Endothelial cell of umbilical vein (primary cell): ENCODE measurements at regions not wholly inside any gene's neighbourhood (a gene's known extent, or its start where the extent isn't known, plus 50 kb on each side); places are given as distances from the start of the nearest gene placed in this dataset.

Source experiments
- BruUV-seq: library from RNA; stranded (reverse); fragments of 400-500 nt; replicated peaks from 2 replicates; lab custom pipeline; 2021; lab: Mats Ljungman, UMichigan
- CTCF ChIA-PET: fragments of 300-600, 350-600 bp; sonication (Branson Sonifier 250); formaldehyde crosslinking; loops from one replicate; lab custom pipeline; 2021; ENCODE audit warnings: antibody characterized with exemption, inconsistent platforms; lab: Charles Lee
- POLR2A ChIA-PET: fragments of 300-600, 350-600 bp; sonication (Branson Sonifier 250); formaldehyde crosslinking; loops from one replicate; lab custom pipeline; 2021; ENCODE audit warnings: antibody characterized with exemption, inconsistent platforms; lab: Charles Lee
- DNase-seq: peaks from one replicate; pipeline ENCODE4 v3.0.0-alpha.2; 2011; ENCODE audit warnings: low read depth, low spot score
- FAIRE-seq: peaks from 2 replicates; lab custom pipeline; 2011; peaks lifted over from hg19 to GRCh38; lab: Jason Lieb, UNC
- H2AFZ ChIP-seq: 2 replicates; pipeline ENCODE4 v1.6.0; 2012; ENCODE audit warnings: low read depth, low read length, control low read depth, inconsistent platforms
- H3K27ac ChIP-seq: 2 replicates; pipeline ENCODE4 v1.5.1; 2011; ENCODE audit warnings: low read depth, mild to moderate bottlenecking, control low read depth, low read length, moderate library complexity; ENCODE audit not compliant: insufficient read depth
- H3K27me3 ChIP-seq, 2 experiments: 2 replicates each; pipeline versions ENCODE4 v1.6.0 to v1.6.1; 2011; ENCODE audit warnings: low read length in 2 of 2, mixed read lengths in 1 of 2; ENCODE audit not compliant: control insufficient read depth in 2 of 2, insufficient read depth in 2 of 2
- H3K36me3 ChIP-seq, 2 experiments: 2 replicates in 1 of 2; 3 replicates in 1 of 2; pipeline ENCODE4 v1.5.1; 2011; ENCODE audit warnings: low read length in 2 of 2, mild to moderate bottlenecking in 1 of 2, moderate library complexity in 1 of 2; ENCODE audit not compliant: control insufficient read depth in 2 of 2, insufficient read depth in 2 of 2; ENCODE audit errors: extremely low read depth in 1 of 2
- H3K4me1 ChIP-seq: 3 replicates; pipeline ENCODE4 v1.5.1; 2011; ENCODE audit warnings: mild to moderate bottlenecking, low read length; ENCODE audit not compliant: control insufficient read depth, insufficient read depth; ENCODE audit errors: extremely low read depth
- H3K4me2 ChIP-seq: 2 replicates; pipeline ENCODE4 v1.6.1; 2011; ENCODE audit warnings: low read length, control low read depth, mixed read lengths; ENCODE audit not compliant: insufficient read depth
- H3K4me3 ChIP-seq, 3 experiments: fragments of 200-600 bp in 1 of 3; sonication (generic), shearing (Covaris generic) in 1 of 3; replicated peaks in 1 of 3; 2 replicates each; pipeline ENCODE4 v1.5.1; 2011 to 2016; ENCODE audit warnings: control low read depth in 3 of 3, low read length in 3 of 3, mild to moderate bottlenecking in 2 of 3, inconsistent platforms in 1 of 3, low read depth in 1 of 3, moderate library complexity in 1 of 3; ENCODE audit not compliant: insufficient read depth in 1 of 3
- H3K79me2 ChIP-seq: 2 replicates; pipeline ENCODE4 v1.6.0; 2012; ENCODE audit warnings: low read length, inconsistent platforms; ENCODE audit not compliant: control insufficient read depth, insufficient read depth
- H3K9ac ChIP-seq: replicated peaks from 2 replicates; pipeline ENCODE3; 2011; ENCODE audit warnings: low read length, control low read depth; ENCODE audit not compliant: insufficient read depth; ENCODE audit errors: extremely low read depth
- H3K9me1 ChIP-seq: replicated peaks from 3 replicates; pipeline ENCODE4 v1.6.0; 2011; ENCODE audit warnings: mild to moderate bottlenecking, low read length; ENCODE audit not compliant: control insufficient read depth, insufficient read depth; ENCODE audit errors: extremely low read depth
- H3K9me3 ChIP-seq: replicated peaks from 2 replicates; pipeline ENCODE4 v1.5.1; 2012; ENCODE audit warnings: low read length, inconsistent platforms; ENCODE audit not compliant: control insufficient read depth, insufficient read depth
- H4K20me1 ChIP-seq: replicated peaks from 2 replicates; pipeline ENCODE3; 2011; ENCODE audit warnings: mild to moderate bottlenecking, low read length; ENCODE audit not compliant: control insufficient read depth, insufficient read depth; ENCODE audit errors: extremely low read depth
- CTCF ChIP-seq, 2 donors: IDR thresholded peaks; 1 replicate in 1 of 2; 2 replicates in 1 of 2; pipeline ENCODE4 v1.5.1; 2011; ENCODE audit warnings: low read length in 2 of 2, mild to moderate bottlenecking in 2 of 2, moderate library complexity in 2 of 2, control low read depth in 1 of 2, inconsistent platforms in 1 of 2, low read depth in 1 of 2; ENCODE audit not compliant: insufficient read depth in 1 of 2; ENCODE audit errors: extremely low read depth in 1 of 2
- EZH2 ChIP-seq: IDR thresholded peaks from 2 replicates; pipeline ENCODE4 v1.6.1; 2012; ENCODE audit warnings: borderline replicate concordance, low read depth, mild to moderate bottlenecking, moderate library complexity, low read length, inconsistent platforms; ENCODE audit not compliant: severe bottlenecking
- FOS ChIP-seq: IDR thresholded peaks from 2 replicates; pipeline ENCODE4 v1.6.1; 2011; ENCODE audit warnings: mild to moderate bottlenecking, low read length, moderate library complexity, borderline replicate concordance; ENCODE audit not compliant: insufficient read depth
- GATA2 ChIP-seq: IDR thresholded peaks from 2 replicates; pipeline ENCODE4 v1.7.0; 2011; ENCODE audit warnings: low read depth, mild to moderate bottlenecking, moderate library complexity, mixed read lengths, low read length; ENCODE audit not compliant: insufficient read length, insufficient read depth
- JUN ChIP-seq: IDR thresholded peaks from 2 replicates; pipeline ENCODE4 v1.6.1; 2011; ENCODE audit warnings: borderline replicate concordance, low read depth; ENCODE audit not compliant: insufficient read length, insufficient read depth
- MAX ChIP-seq: IDR thresholded peaks from 2 replicates; pipeline ENCODE4 v1.6.1; 2011; ENCODE audit not compliant: insufficient read depth, insufficient read length
- MYC ChIP-seq: IDR thresholded peaks from one replicate; pipeline ENCODE4 v1.6.1; 2011; ENCODE audit warnings: mild to moderate bottlenecking, low read depth, low read length
- POLR2A ChIP-seq: IDR thresholded peaks from 2 replicates; pipeline ENCODE4 v1.6.1; 2012; ENCODE audit warnings: low read depth, mild to moderate bottlenecking, control low read depth, low read length
- POLR2AphosphoS5 ChIP-seq: IDR thresholded peaks from 2 replicates; pipeline ENCODE4 v1.6.1; 2012; ENCODE audit warnings: low read depth, mild to moderate bottlenecking, control low read depth, low read length, moderate library complexity; ENCODE audit not compliant: insufficient read depth
- dilution Hi-C: fragments of 300-500 bp; cut with MboI; formaldehyde crosslinking; loops from one replicate; pipeline ENCODE4 v1.15.0; 2019; ENCODE audit warnings: low sequenced_read_pairs; ENCODE audit not compliant: extremely low pct_ligation_motif_present
- intact Hi-C: fragments of 100-400 bp; cut with micrococcal nuclease; formaldehyde crosslinking; loops from one replicate; pipeline ENCODE4 v1.10.0; 2022

GRCh38 chr5:136430081-136430480, 64.7 kb upstream of the TRPC7 start:
- Histone ChIP-seq H3K9me1 (no peaks in the 10 kb centered on the region), H3K9me3 (no peaks in the 10 kb centered on the region), H2AFZ (no peak overlapping the region), H3K4me1 (no peaks in the 10 kb centered on the region), H3K4me3 (no peak overlapping the region), H3K27ac (no peak overlapping the region), H4K20me1 (no peaks in the 10 kb centered on the region), H3K36me3 (no peaks in the 10 kb centered on the region), H3K9ac (no peak overlapping the region), H3K27me3 (peaks cover 2 to 7% of the 10 kb centered on the region in 2 experiments), H3K4me2 (no peak overlapping the region), H3K79me2 (no peaks in the 10 kb centered on the region)
- FAIRE-seq (no peak), DNase-seq (no peak)
- ChIA-PET CTCF (no interaction called here), POLR2A (no interaction called here)
- intact Hi-C loops (no loop called here), dilution Hi-C loops (no loop called here)
- no TSS peak for BruUV-seq
- TF ChIP-seq FOS (no peak), MAX (no peak), POLR2AphosphoS5 (no peak), GATA2 (no peak), CTCF (IDR thresholded peaks at IDR 0.05; ENCODE audit: extremely low read depth in 1 of 2, insufficient read depth in 1 of 2, low read depth in 1 of 2, low read length in 2 of 2) (no peak)

GRCh38 chr5:136427426-136427825, 62.1 kb upstream of the TRPC7 start:
- Histone ChIP-seq H2AFZ (no peak overlapping the region), H3K27me3 (peaks cover 2 to 7% of the 10 kb centered on the region in 2 experiments), H3K27ac (no peak overlapping the region), H3K9me3 (no peaks in the 10 kb centered on the region), H3K36me3 (no peaks in the 10 kb centered on the region), H3K4me2 (no peak overlapping the region), H3K9ac (no peak overlapping the region), H3K9me1 (no peaks in the 10 kb centered on the region), H4K20me1 (no peaks in the 10 kb centered on the region), H3K4me1 (no peaks in the 10 kb centered on the region), H3K4me3 (no peak overlapping the region), H3K79me2 (no peaks in the 10 kb centered on the region)
- no TSS peak for BruUV-seq
- FAIRE-seq (no peak), DNase-seq (no peak)
- CTCF ChIA-PET, result no interaction called here
- TF ChIP-seq EZH2 (no peak), MAX (no peak), FOS (no peak), POLR2A (no peak), GATA2 (no peak), MYC (no peak), POLR2AphosphoS5 (no peak), CTCF (IDR thresholded peaks at IDR 0.05; ENCODE audit: extremely low read depth in 1 of 2, insufficient read depth in 1 of 2, low read depth in 1 of 2, low read length in 2 of 2) (no peak), JUN (no peak)
- dilution Hi-C loops (no loop called here), intact Hi-C loops (no loop called here)
- POLR2A ChIA-PET, result no interaction called here
